GM21529 (cell line): ENCODE measurements at regions not wholly inside any gene's neighbourhood (a gene's known extent, or its start where the extent isn't known, plus 50 kb on each side); places are given as distances from the start of the nearest gene placed in this dataset.
A peak's percentile ranks its signal among the peaks of the same experiment; 100 is the strongest.

ENCODE experiments used
- ATAC-seq: cut with Tn5 transposase; IDR thresholded peaks from one replicate; pipeline ENCODE4 v1.9.1; 2021; ENCODE audit not compliant: unreplicated experiment

- ATAC-seq = no peak
Observed at GRCh38 chr10:129023082-129023481, 444.0 kb upstream of the MGMT start.

GRCh38 chr10:129024046-129024445 lies 443.0 kb upstream of the MGMT start:
- ATAC-seq = no peak

GRCh38 chr10:129025787-129026186 lies 441.3 kb upstream of the MGMT start:
- ATAC-seq = no peak

GRCh38 chr10:129027906-129028305 lies 439.1 kb upstream of the MGMT start:
- no peak for ATAC-seq

- ATAC-seq = no peak
Observed at GRCh38 chr10:129028451-129028850, 438.6 kb upstream of the MGMT start.

GRCh38 chr10:129029051-129029450 lies 438.0 kb upstream of the MGMT start:
- no peak for ATAC-seq

- no peak for ATAC-seq
Observed at GRCh38 chr10:129029851-129030602, 437.0 kb upstream of the MGMT start.

GRCh38 chr10:129030603-129030895 lies 436.5 kb upstream of the MGMT start:
- ATAC-seq = no peak

- ATAC-seq = peak; percentile 86
Observed at GRCh38 chr10:129030996-129031843, 435.8 kb upstream of the MGMT start.

- no peak for ATAC-seq
Observed at GRCh38 chr10:129031844-129032150, 435.2 kb upstream of the MGMT start.

- ATAC-seq = no peak
Observed at GRCh38 chr10:129032372-129033313, 434.4 kb upstream of the MGMT start.

GRCh38 chr10:129033340-129033739 lies 433.7 kb upstream of the MGMT start:
- ATAC-seq = no peak

- no peak for ATAC-seq
Observed at GRCh38 chr10:129033790-129034272, 433.2 kb upstream of the MGMT start.

GRCh38 chr10:129035052-129035827 lies 431.8 kb upstream of the MGMT start:
- ATAC-seq = no peak

- no peak for ATAC-seq
Observed at GRCh38 chr10:129038522-129038921, 428.5 kb upstream of the MGMT start.

GRCh38 chr10:129039406-129040370 lies 427.4 kb upstream of the MGMT start:
- ATAC-seq = no peak

GRCh38 chr10:129040377-129040776 lies 426.7 kb upstream of the MGMT start:
- ATAC-seq = no peak

GRCh38 chr10:129041916-129042315 lies 425.1 kb upstream of the MGMT start:
- no peak for ATAC-seq

GRCh38 chr10:129042776-129043595 lies 424.1 kb upstream of the MGMT start:
- ATAC-seq = no peak
